ENCODE measurements at regions not wholly inside any gene's neighbourhood (a gene's known extent, or its start where the extent isn't known, plus 50 kb on each side); places are given as distances from the start of the nearest gene placed in this dataset.

DNA sequence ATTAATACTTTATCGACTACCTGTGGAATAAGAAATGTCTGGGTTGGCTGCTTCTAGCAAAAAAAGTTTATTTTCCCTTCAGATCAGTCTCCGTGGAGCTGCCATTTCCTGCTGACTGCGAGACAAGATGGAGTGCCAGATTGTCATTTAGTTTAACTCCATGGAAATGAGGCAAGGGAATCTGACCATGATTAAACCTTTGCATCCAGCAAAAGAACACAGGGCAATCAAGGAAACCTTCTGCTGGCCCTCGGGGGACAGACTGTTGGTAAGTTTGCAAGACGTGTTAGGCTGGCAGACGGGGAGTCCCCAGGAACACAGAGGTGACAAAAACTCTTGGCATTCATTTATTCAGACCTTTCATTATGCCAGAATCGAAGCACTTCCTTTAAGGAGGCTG, 52.2 kb upstream of the SPACA1 start:
- Histone ChIP-seq H3K4me3 (no peak overlapping the region), H3K4me1 (peaks cover 0 to 3% (median 0%) of the 10 kb centered on the region in 4 donors), H3K9me3 (no peaks in the 10 kb centered on the region), H3K27me3 (no peaks in the 10 kb centered on the region), H3K36me3 (no peaks in the 10 kb centered on the region), H3K27ac (no peak overlapping the region)
- intact Hi-C loops (cut with DNase I; ENCODE audit: low total_unique reads): no loop called here
- TF ChIP-seq, protein P1, sequence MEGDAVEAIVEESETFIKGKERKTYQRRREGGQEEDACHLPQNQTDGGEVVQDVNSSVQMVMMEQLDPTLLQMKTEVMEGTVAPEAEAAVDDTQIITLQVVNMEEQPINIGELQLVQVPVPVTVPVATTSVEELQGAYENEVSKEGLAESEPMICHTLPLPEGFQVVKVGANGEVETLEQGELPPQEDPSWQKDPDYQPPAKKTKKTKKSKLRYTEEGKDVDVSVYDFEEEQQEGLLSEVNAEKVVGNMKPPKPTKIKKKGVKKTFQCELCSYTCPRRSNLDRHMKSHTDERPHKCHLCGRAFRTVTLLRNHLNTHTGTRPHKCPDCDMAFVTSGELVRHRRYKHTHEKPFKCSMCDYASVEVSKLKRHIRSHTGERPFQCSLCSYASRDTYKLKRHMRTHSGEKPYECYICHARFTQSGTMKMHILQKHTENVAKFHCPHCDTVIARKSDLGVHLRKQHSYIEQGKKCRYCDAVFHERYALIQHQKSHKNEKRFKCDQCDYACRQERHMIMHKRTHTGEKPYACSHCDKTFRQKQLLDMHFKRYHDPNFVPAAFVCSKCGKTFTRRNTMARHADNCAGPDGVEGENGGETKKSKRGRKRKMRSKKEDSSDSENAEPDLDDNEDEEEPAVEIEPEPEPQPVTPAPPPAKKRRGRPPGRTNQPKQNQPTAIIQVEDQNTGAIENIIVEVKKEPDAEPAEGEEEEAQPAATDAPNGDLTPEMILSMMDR (IDR thresholded peaks at IDR 0.05): no peak
- no peak for DNase-seq

GRCh38 chr6:87993356-87993755, 54.3 kb upstream of the SPACA1 start:
- TF ChIP-seq, protein P1 (IDR thresholded peaks at IDR 0.05): no peak
- no peak for DNase-seq

GRCh38 chr6:87990871-87991270, 56.8 kb upstream of the SPACA1 start:
- no peak overlapping the region for H3K27ac ChIP-seq
- no peaks in the 10 kb centered on the region for H3K36me3 ChIP-seq
- no peak for DNase-seq
- TF ChIP-seq, protein P1 (IDR thresholded peaks at IDR 0.05): no peak
- intact Hi-C loops (cut with DNase I; ENCODE audit: low total_unique reads): no loop called here
- H3K27me3 ChIP-seq: no peaks in the 10 kb centered on the region
- H3K4me3 ChIP-seq: no peak overlapping the region
- H3K4me1 ChIP-seq: peaks cover 0 to 3% (median 0%) of the 10 kb centered on the region in 4 donors
- no peaks in the 10 kb centered on the region for H3K9me3 ChIP-seq

More at GRCh38 chr6:87993356-87993755, 54.3 kb upstream of the SPACA1 start:
- intact Hi-C loops (cut with DNase I; ENCODE audit: low total_unique reads): no loop called here
- Histone ChIP-seq H3K4me3 (no peak overlapping the region), H3K9me3 (no peaks in the 10 kb centered on the region), H3K27me3 (no peaks in the 10 kb centered on the region), H3K4me1 (peaks cover 0 to 3% (median 0%) of the 10 kb centered on the region in 4 donors), H3K36me3 (no peaks in the 10 kb centered on the region), H3K27ac (no peak overlapping the region)

GRCh38 chr6:87982134-87982533, 65.5 kb upstream of the SPACA1 start:
- no peak for DNase-seq
- Histone ChIP-seq H3K4me1 (no peaks in the 10 kb centered on the region), H3K36me3 (no peaks in the 10 kb centered on the region), H3K27ac (no peak overlapping the region), H3K4me3 (no peak overlapping the region), H3K9me3 (no peaks in the 10 kb centered on the region), H3K27me3 (no peaks in the 10 kb centered on the region)
- TF ChIP-seq, protein P1 (IDR thresholded peaks at IDR 0.05): no peak
- intact Hi-C loops (cut with DNase I; ENCODE audit: low total_unique reads): no loop called here

- H3K9me3 ChIP-seq: no peaks in the 10 kb centered on the region
- DNase-seq: no peak
- H3K27me3 ChIP-seq: no peaks in the 10 kb centered on the region
- no peak overlapping the region for H3K27ac ChIP-seq
- TF ChIP-seq, protein P1 (IDR thresholded peaks at IDR 0.05): no peak
- no peaks in the 10 kb centered on the region for H3K36me3 ChIP-seq
- intact Hi-C loops (cut with DNase I; ENCODE audit: low total_unique reads): no loop called here
- H3K4me1 ChIP-seq: no peaks in the 10 kb centered on the region
- no peak overlapping the region for H3K4me3 ChIP-seq
Measured at GRCh38 chr6:87979737-87980136, 67.9 kb upstream of the SPACA1 start.

DNA sequence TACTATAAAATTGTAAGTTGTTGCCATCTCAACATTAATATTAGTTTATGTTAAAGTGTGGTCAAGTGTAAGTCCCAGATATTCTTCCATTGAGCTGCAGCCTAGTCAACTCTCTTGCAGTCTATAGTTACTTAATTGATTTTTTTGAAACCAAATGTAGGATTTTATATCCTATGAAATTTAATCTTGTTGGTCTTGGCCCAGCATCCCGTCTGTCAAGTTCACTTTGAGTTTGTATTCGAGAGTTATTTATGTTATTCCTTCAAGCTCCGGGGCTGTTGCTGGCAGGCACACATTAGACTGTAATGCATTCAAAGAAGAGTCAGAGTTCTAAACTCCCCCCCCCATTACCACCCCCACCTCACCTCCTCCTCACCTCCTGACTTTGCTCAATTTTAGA, 71.0 kb upstream of the SPACA1 start:
- Histone ChIP-seq H3K36me3 (no peaks in the 10 kb centered on the region), H3K9me3 (no peaks in the 10 kb centered on the region), H3K27me3 (no peaks in the 10 kb centered on the region), H3K27ac (no peak overlapping the region), H3K4me3 (no peak overlapping the region), H3K4me1 (no peaks in the 10 kb centered on the region)
- no peak for DNase-seq
- TF ChIP-seq, protein P1 (IDR thresholded peaks at IDR 0.05): no peak
- intact Hi-C loops (cut with DNase I; ENCODE audit: low total_unique reads): no loop called here
